Ectodermal cell (in vitro differentiated cells): ENCODE measurements at regions not wholly inside any gene's neighbourhood (a gene's known extent, or its start where the extent isn't known, plus 50 kb on each side); places are given as distances from the start of the nearest gene placed in this dataset.

Experiments used
- H3K27ac ChIP-seq: 2 replicates; pipeline ENCODE4 v1.7.0; 2013; ENCODE audit warnings: mild to moderate bottlenecking, low read depth, low read length; ENCODE audit not compliant: insufficient read depth, poor library complexity, severe bottlenecking
- H3K27me3 ChIP-seq: 2 replicates; pipeline ENCODE4 v1.7.0; 2013; ENCODE audit warnings: mild to moderate bottlenecking, low read length; ENCODE audit not compliant: insufficient read depth, control insufficient read depth, poor library complexity, severe bottlenecking
- H3K36me3 ChIP-seq: one replicate; pipeline ENCODE4 v1.7.0; 2013; ENCODE audit warnings: low read length; ENCODE audit not compliant: control insufficient read depth, insufficient read depth
- H3K4me1 ChIP-seq: one replicate; pipeline ENCODE4 v1.7.0; 2013; ENCODE audit warnings: low read length; ENCODE audit not compliant: control insufficient read depth, insufficient read depth
- H3K4me3 ChIP-seq: 2 replicates; pipeline ENCODE4 v1.7.0; 2013; ENCODE audit warnings: low read depth, low read length, control low read depth; ENCODE audit not compliant: insufficient read depth
- H3K9me3 ChIP-seq: 2 replicates; pipeline ENCODE4 v1.7.0; 2013; ENCODE audit warnings: mild to moderate bottlenecking, low read length, moderate library complexity; ENCODE audit not compliant: control insufficient read depth
- WGBS, 2 experiments: methylation state at CpG; one replicate each; pipeline ENCODE4 v1.1.7; 2013; ENCODE audit warnings: missing lambda C conversion rate in 2 of 2; 5-methylcytosine and 5-hydroxymethylcytosine counted together

- H3K4me3 ChIP-seq: no peak overlapping the region
- no peaks in the 10 kb centered on the region for H3K36me3 ChIP-seq
- no peaks in the 10 kb centered on the region for H3K9me3 ChIP-seq
- H3K27ac ChIP-seq: no peak overlapping the region
- H3K4me1 ChIP-seq: no peaks in the 10 kb centered on the region
- H3K27me3 ChIP-seq: no peaks in the 10 kb centered on the region
- WGBS, 2 experiments: 85% methylated on average over 20 of the region's 20 CpGs
These were observed 663.7 kb upstream of the B3GAT1 start for GRCh38 chr11:135075740-135076139.

GRCh38 chr11:135074397-135074998, 662.5 kb upstream of the B3GAT1 start:
- H3K36me3 ChIP-seq: no peaks in the 10 kb centered on the region
- no peak overlapping the region for H3K27ac ChIP-seq
- no peak overlapping the region for H3K4me3 ChIP-seq
- no peaks in the 10 kb centered on the region for H3K4me1 ChIP-seq
- 80 to 88% methylated on average over 5 of the region's 5 CpGs for WGBS, 2 experiments
- no peaks in the 10 kb centered on the region for H3K9me3 ChIP-seq
- no peaks in the 10 kb centered on the region for H3K27me3 ChIP-seq

GRCh38 chr11:135073870-135074269, 661.8 kb upstream of the B3GAT1 start:
- H3K4me1 ChIP-seq: no peaks in the 10 kb centered on the region

GRCh38 chr11:135073381-135073780, 661.3 kb upstream of the B3GAT1 start:
- H3K36me3 ChIP-seq: no peaks in the 10 kb centered on the region
- H3K4me3 ChIP-seq: no peak overlapping the region
- no peak overlapping the region for H3K27ac ChIP-seq
- no peaks in the 10 kb centered on the region for H3K9me3 ChIP-seq
- H3K27me3 ChIP-seq: no peaks in the 10 kb centered on the region
- WGBS, 2 experiments: 63 to 70% methylated on average over 7 of the region's 7 CpGs
- H3K4me1 ChIP-seq: no peaks in the 10 kb centered on the region

More at GRCh38 chr11:135073870-135074269, 661.8 kb upstream of the B3GAT1 start:
- no peaks in the 10 kb centered on the region for H3K27me3 ChIP-seq
- H3K4me3 ChIP-seq: no peak overlapping the region
- H3K36me3 ChIP-seq: no peaks in the 10 kb centered on the region
- H3K27ac ChIP-seq: no peak overlapping the region
- WGBS, 2 experiments: 92 to 94% methylated on average over 5 of the region's 5 CpGs
- H3K9me3 ChIP-seq: no peaks in the 10 kb centered on the region

GRCh38 chr11:135069890-135070289, 657.8 kb upstream of the B3GAT1 start:
- H3K27ac ChIP-seq: no peak overlapping the region
- H3K27me3 ChIP-seq: no peaks in the 10 kb centered on the region
- WGBS, 2 experiments: 59 to 69% methylated on average over 4 of the region's 4 CpGs
- H3K4me3 ChIP-seq: no peak overlapping the region
- H3K36me3 ChIP-seq: no peaks in the 10 kb centered on the region
- H3K9me3 ChIP-seq: no peaks in the 10 kb centered on the region
- H3K4me1 ChIP-seq: no peaks in the 10 kb centered on the region

GRCh38 chr11:135069063-135069462, 657.0 kb upstream of the B3GAT1 start:
- no peaks in the 10 kb centered on the region for H3K9me3 ChIP-seq
- H3K4me1 ChIP-seq: no peaks in the 10 kb centered on the region
- H3K27me3 ChIP-seq: no peaks in the 10 kb centered on the region
- no peak overlapping the region for H3K4me3 ChIP-seq
- WGBS, 2 experiments: 89 to 91% methylated on average over 11 of the region's 11 CpGs
- no peaks in the 10 kb centered on the region for H3K36me3 ChIP-seq
- H3K27ac ChIP-seq: no peak overlapping the region

- Histone ChIP-seq H3K4me1 (no peaks in the 10 kb centered on the region), H3K27me3 (no peaks in the 10 kb centered on the region), H3K27ac (no peak overlapping the region), H3K9me3 (no peaks in the 10 kb centered on the region), H3K36me3 (no peaks in the 10 kb centered on the region), H3K4me3 (no peak overlapping the region)
- 83 to 88% methylated on average over 5 of the region's 5 CpGs for WGBS, 2 experiments
These were observed 651.0 kb upstream of the B3GAT1 start for GRCh38 chr11:135062994-135063393.

GRCh38 chr11:135061166-135061565, 649.1 kb upstream of the B3GAT1 start:
- Histone ChIP-seq H3K27me3 (no peaks in the 10 kb centered on the region), H3K27ac (no peak overlapping the region), H3K4me3 (no peak overlapping the region), H3K9me3 (no peaks in the 10 kb centered on the region), H3K36me3 (no peaks in the 10 kb centered on the region), H3K4me1 (no peaks in the 10 kb centered on the region)
- WGBS, 2 experiments: 75 to 90% methylated on average over 2 of the region's 2 CpGs

GRCh38 chr11:135046986-135047385, 634.9 kb upstream of the B3GAT1 start:
- Histone ChIP-seq H3K4me3 (no peak overlapping the region), H3K4me1 (no peaks in the 10 kb centered on the region)
- WGBS, 2 experiments: 90 to 93% methylated on average over 11 of the region's 13 CpGs

GRCh38 chr11:135046556-135046955, 634.5 kb upstream of the B3GAT1 start:
- H3K36me3 ChIP-seq: no peaks in the 10 kb centered on the region
- H3K4me3 ChIP-seq: no peak overlapping the region
- WGBS, 2 experiments: 69 to 85% methylated on average over 2 to 3 of the region's 8 CpGs

More at GRCh38 chr11:135046986-135047385, 634.9 kb upstream of the B3GAT1 start:
- H3K36me3 ChIP-seq: no peaks in the 10 kb centered on the region
- no peaks in the 10 kb centered on the region for H3K9me3 ChIP-seq
- H3K27me3 ChIP-seq: no peaks in the 10 kb centered on the region
- no peak overlapping the region for H3K27ac ChIP-seq

GRCh38 chr11:135043434-135043833, 631.4 kb upstream of the B3GAT1 start:
- 95% methylated on average over 4 of the region's 4 CpGs for WGBS, 2 experiments
- H3K36me3 ChIP-seq: no peaks in the 10 kb centered on the region
- no peaks in the 10 kb centered on the region for H3K4me1 ChIP-seq
- H3K4me3 ChIP-seq: no peak overlapping the region
- no peak overlapping the region for H3K27ac ChIP-seq
- H3K9me3 ChIP-seq: no peaks in the 10 kb centered on the region
- H3K27me3 ChIP-seq: no peaks in the 10 kb centered on the region

More at GRCh38 chr11:135046556-135046955, 634.5 kb upstream of the B3GAT1 start:
- Histone ChIP-seq H3K9me3 (no peaks in the 10 kb centered on the region), H3K27me3 (no peaks in the 10 kb centered on the region), H3K27ac (no peak overlapping the region), H3K4me1 (no peaks in the 10 kb centered on the region)
